OCI-LY1 (cell line): ENCODE measurements at regions not wholly inside any gene's neighbourhood (a gene's known extent, or its start where the extent isn't known, plus 50 kb on each side); places are given as distances from the start of the nearest gene placed in this dataset.
"Not testable (repeated sequence)": the region's sequence is repeated elsewhere in the genome, so short reads cannot be mapped to it uniquely, and the experiment has no call there.

Experiments
- H2AFZ ChIP-seq: fragments of 200-600 bp; sonication (generic), shearing (Covaris generic); 2 replicates; pipeline ENCODE4 v1.6.0; 2014; ENCODE audit warnings: antibody characterized with exemption, mild to moderate bottlenecking, low read length
- H3F3A ChIP-seq: fragments of 200-600 bp; sonication (generic), shearing (Covaris generic); 2 replicates; pipeline ENCODE4 v1.6.0; 2014; ENCODE audit warnings: mild to moderate bottlenecking, antibody characterized with exemption, low read length, moderate library complexity; ENCODE audit not compliant: insufficient read depth
- H3K27ac ChIP-seq: fragments of 200-600 bp; sonication (generic); 2 replicates; pipeline ENCODE4 v1.5.1; 2014; ENCODE audit warnings: low read length, mixed run types, mild to moderate bottlenecking, low read depth; ENCODE audit not compliant: poor library complexity, severe bottlenecking
- H3K27me3 ChIP-seq: fragments of 200-600 bp; sonication (generic); 2 replicates; pipeline ENCODE4 v1.6.0; 2014; ENCODE audit warnings: antibody characterized with exemption, mild to moderate bottlenecking, low read length, moderate library complexity; ENCODE audit not compliant: insufficient read depth
- H3K36me3 ChIP-seq: fragments of 200-600 bp; sonication (generic); 2 replicates; pipeline ENCODE4 v1.6.1; 2014; ENCODE audit warnings: mild to moderate bottlenecking, antibody characterized with exemption, low read length, moderate library complexity, mixed read lengths; ENCODE audit not compliant: insufficient read depth
- H3K4me1 ChIP-seq: fragments of 200-600 bp; sonication (generic); 2 replicates; pipeline ENCODE4 v1.5.1; 2014; ENCODE audit warnings: mild to moderate bottlenecking, low read length, moderate library complexity; ENCODE audit not compliant: insufficient read depth, severe bottlenecking
- H3K4me2 ChIP-seq: fragments of 200-600 bp; sonication (generic), shearing (Covaris generic); 2 replicates; pipeline ENCODE4 v1.6.1; 2014; ENCODE audit warnings: low read length
- H3K4me3 ChIP-seq: fragments of 200-600 bp; sonication (generic); 2 replicates; pipeline ENCODE4 v1.5.1; 2014; ENCODE audit warnings: low read length, low read depth, mild to moderate bottlenecking, mixed read lengths; ENCODE audit not compliant: poor library complexity, severe bottlenecking
- H3K79me2 ChIP-seq: fragments of 200-600 bp; shearing (Covaris generic); 2 replicates; pipeline ENCODE4 v1.6.1; 2016; ENCODE audit warnings: mixed run types, low read length, mixed read lengths; ENCODE audit not compliant: insufficient read depth
- H3K9ac ChIP-seq: fragments of 200-600 bp; sonication (generic), shearing (Covaris generic); 2 replicates; pipeline ENCODE4 v1.6.1; 2014; ENCODE audit warnings: mild to moderate bottlenecking, low read length, mixed read lengths
- H3K9me2 ChIP-seq: fragments of 200-600 bp; sonication (generic), shearing (Covaris generic); 2 replicates; pipeline ENCODE4 v1.6.1; 2014; ENCODE audit warnings: low read depth, mild to moderate bottlenecking, low read length, mixed read lengths
- H3K9me3 ChIP-seq: fragments of 200-600 bp; shearing (Covaris generic); 2 replicates; pipeline ENCODE4 v1.6.1; 2014; ENCODE audit warnings: low read length, mixed read lengths
- H4K20me1 ChIP-seq: fragments of 200-600 bp; sonication (generic), shearing (Covaris generic); 2 replicates; pipeline ENCODE4 v1.6.0; 2016; ENCODE audit warnings: mild to moderate bottlenecking, low read length; ENCODE audit not compliant: insufficient read depth
- CTCF ChIP-seq: fragments of 200-600 bp; sonication (generic), shearing (Covaris generic); IDR thresholded peaks from 2 replicates; pipeline ENCODE4 v1.5.1; 2017; ENCODE audit warnings: mild to moderate bottlenecking, antibody characterized with exemption, low read length, moderate library complexity, mixed read lengths
- EZH2 ChIP-seq: fragments of 200-600 bp; sonication (generic), shearing (Covaris generic); IDR thresholded peaks from 2 replicates; pipeline ENCODE4 v1.8.0; 2017; ENCODE audit warnings: borderline replicate concordance, mixed run types, mild to moderate bottlenecking, antibody characterized with exemption, low read length, moderate library complexity, mixed read lengths

GRCh38 chr7:118948508-118948907 lies 724.0 kb downstream of the ANKRD7 start:
- H3K79me2 ChIP-seq = no peaks in the 10 kb centered on the region
- H2AFZ ChIP-seq = no peak overlapping the region
- H3F3A ChIP-seq = no peaks in the 10 kb centered on the region
- TF ChIP-seq EZH2 = no peak
- no peak for TF ChIP-seq CTCF
- no peaks in the 10 kb centered on the region for H3K9me2 ChIP-seq
- H3K4me2 ChIP-seq = no peak overlapping the region
- no peaks in the 10 kb centered on the region for H3K36me3 ChIP-seq
- H3K4me1 ChIP-seq = no peaks in the 10 kb centered on the region
- H3K27ac ChIP-seq = no peak overlapping the region
- no peak overlapping the region for H3K4me3 ChIP-seq
- no peak overlapping the region for H3K9ac ChIP-seq
- no peaks in the 10 kb centered on the region for H3K27me3 ChIP-seq
- no peaks in the 10 kb centered on the region for H3K9me3 ChIP-seq
- no peaks in the 10 kb centered on the region for H4K20me1 ChIP-seq

- no peak overlapping the region for H3K9ac ChIP-seq
- TF ChIP-seq CTCF (no peak), EZH2 (no peak)
- no peaks in the 10 kb centered on the region for H3K9me3 ChIP-seq
- no peaks in the 10 kb centered on the region for H3F3A ChIP-seq
- no peak overlapping the region for H3K4me3 ChIP-seq
- H4K20me1 ChIP-seq = no peaks in the 10 kb centered on the region
- no peak overlapping the region for H2AFZ ChIP-seq
- no peaks in the 10 kb centered on the region for H3K9me2 ChIP-seq
- no peaks in the 10 kb centered on the region for H3K79me2 ChIP-seq
- no peak overlapping the region for H3K27ac ChIP-seq
- no peaks in the 10 kb centered on the region for H3K27me3 ChIP-seq
- H3K4me1 ChIP-seq = no peaks in the 10 kb centered on the region
- H3K4me2 ChIP-seq = no peak overlapping the region
- H3K36me3 ChIP-seq = no peaks in the 10 kb centered on the region
Observed at GRCh38 chr7:118949031-118949430, 724.5 kb downstream of the ANKRD7 start.

- not testable (repeated sequence) for H2AFZ ChIP-seq, H3K27me3 ChIP-seq, H3K4me1 ChIP-seq, H3F3A ChIP-seq, H3K4me2 ChIP-seq, H3K4me3 ChIP-seq, H3K9me2 ChIP-seq, H3K36me3 ChIP-seq, H3K79me2 ChIP-seq, H4K20me1 ChIP-seq, H3K9me3 ChIP-seq, H3K9ac ChIP-seq, H3K27ac ChIP-seq
Observed at GRCh38 chr7:118956285-118956684, 731.8 kb downstream of the ANKRD7 start.

GRCh38 chr7:118969370-118969769 lies 744.9 kb downstream of the ANKRD7 start:
- no peak overlapping the region for H3K4me2 ChIP-seq
- no peaks in the 10 kb centered on the region for H3K79me2 ChIP-seq
- no peak overlapping the region for H2AFZ ChIP-seq
- H3K9me2 ChIP-seq = no peaks in the 10 kb centered on the region
- no peaks in the 10 kb centered on the region for H4K20me1 ChIP-seq
- TF ChIP-seq CTCF = no peak
- TF ChIP-seq EZH2 = no peak
- H3K9me3 ChIP-seq = no peaks in the 10 kb centered on the region
- no peak overlapping the region for H3K9ac ChIP-seq
- H3K36me3 ChIP-seq = no peaks in the 10 kb centered on the region
- no peaks in the 10 kb centered on the region for H3K4me1 ChIP-seq
- no peaks in the 10 kb centered on the region for H3K27me3 ChIP-seq
- no peaks in the 10 kb centered on the region for H3F3A ChIP-seq
- no peak overlapping the region for H3K4me3 ChIP-seq
- H3K27ac ChIP-seq = no peak overlapping the region
